ENCODE measurements at regions not wholly inside any gene's neighbourhood (a gene's known extent, or its start where the extent isn't known, plus 50 kb on each side); places are given as distances from the start of the nearest gene placed in this dataset.
"Not testable (repeated sequence)": the region's sequence is repeated elsewhere in the genome, so short reads cannot be mapped to it uniquely, and the experiment has no call there.

DNA sequence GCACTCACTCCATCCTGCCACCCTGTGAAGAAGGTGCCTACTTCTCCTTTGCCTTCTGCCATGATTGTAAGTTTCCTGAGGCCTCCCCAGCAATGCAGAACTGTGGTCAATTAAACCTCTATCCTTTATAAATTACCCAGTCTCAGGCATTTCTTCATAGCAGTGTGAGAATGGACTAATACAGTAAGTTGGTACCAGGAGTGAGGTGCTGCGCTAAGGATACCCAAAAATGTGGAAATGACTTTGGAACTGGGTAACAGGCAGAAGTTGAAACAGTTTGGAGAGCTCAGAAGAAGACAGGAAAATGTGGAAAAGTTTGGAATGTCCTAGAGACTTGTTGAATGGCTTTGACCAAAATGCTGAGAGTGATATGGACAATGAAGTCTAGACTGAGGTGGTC lies 176.0 kb downstream of the FZD1 start:
- TF ChIP-seq POLR2AphosphoS5 (IDR thresholded peaks at IDR 0.05); EZH2 (IDR thresholded peaks at IDR 0.05; ENCODE audit: borderline replicate concordance, insufficient read depth, low read length, poor library complexity, severe bottlenecking); TAF1 (IDR thresholded peaks at IDR 0.05; ENCODE audit: low read depth): not testable (repeated sequence)
- TF ChIP-seq, protein P1, sequence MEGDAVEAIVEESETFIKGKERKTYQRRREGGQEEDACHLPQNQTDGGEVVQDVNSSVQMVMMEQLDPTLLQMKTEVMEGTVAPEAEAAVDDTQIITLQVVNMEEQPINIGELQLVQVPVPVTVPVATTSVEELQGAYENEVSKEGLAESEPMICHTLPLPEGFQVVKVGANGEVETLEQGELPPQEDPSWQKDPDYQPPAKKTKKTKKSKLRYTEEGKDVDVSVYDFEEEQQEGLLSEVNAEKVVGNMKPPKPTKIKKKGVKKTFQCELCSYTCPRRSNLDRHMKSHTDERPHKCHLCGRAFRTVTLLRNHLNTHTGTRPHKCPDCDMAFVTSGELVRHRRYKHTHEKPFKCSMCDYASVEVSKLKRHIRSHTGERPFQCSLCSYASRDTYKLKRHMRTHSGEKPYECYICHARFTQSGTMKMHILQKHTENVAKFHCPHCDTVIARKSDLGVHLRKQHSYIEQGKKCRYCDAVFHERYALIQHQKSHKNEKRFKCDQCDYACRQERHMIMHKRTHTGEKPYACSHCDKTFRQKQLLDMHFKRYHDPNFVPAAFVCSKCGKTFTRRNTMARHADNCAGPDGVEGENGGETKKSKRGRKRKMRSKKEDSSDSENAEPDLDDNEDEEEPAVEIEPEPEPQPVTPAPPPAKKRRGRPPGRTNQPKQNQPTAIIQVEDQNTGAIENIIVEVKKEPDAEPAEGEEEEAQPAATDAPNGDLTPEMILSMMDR (IDR thresholded peaks at IDR 0.05; ENCODE audit: poor library complexity, severe bottlenecking): not testable (repeated sequence)
- TF ChIP-seq, protein P2, sequence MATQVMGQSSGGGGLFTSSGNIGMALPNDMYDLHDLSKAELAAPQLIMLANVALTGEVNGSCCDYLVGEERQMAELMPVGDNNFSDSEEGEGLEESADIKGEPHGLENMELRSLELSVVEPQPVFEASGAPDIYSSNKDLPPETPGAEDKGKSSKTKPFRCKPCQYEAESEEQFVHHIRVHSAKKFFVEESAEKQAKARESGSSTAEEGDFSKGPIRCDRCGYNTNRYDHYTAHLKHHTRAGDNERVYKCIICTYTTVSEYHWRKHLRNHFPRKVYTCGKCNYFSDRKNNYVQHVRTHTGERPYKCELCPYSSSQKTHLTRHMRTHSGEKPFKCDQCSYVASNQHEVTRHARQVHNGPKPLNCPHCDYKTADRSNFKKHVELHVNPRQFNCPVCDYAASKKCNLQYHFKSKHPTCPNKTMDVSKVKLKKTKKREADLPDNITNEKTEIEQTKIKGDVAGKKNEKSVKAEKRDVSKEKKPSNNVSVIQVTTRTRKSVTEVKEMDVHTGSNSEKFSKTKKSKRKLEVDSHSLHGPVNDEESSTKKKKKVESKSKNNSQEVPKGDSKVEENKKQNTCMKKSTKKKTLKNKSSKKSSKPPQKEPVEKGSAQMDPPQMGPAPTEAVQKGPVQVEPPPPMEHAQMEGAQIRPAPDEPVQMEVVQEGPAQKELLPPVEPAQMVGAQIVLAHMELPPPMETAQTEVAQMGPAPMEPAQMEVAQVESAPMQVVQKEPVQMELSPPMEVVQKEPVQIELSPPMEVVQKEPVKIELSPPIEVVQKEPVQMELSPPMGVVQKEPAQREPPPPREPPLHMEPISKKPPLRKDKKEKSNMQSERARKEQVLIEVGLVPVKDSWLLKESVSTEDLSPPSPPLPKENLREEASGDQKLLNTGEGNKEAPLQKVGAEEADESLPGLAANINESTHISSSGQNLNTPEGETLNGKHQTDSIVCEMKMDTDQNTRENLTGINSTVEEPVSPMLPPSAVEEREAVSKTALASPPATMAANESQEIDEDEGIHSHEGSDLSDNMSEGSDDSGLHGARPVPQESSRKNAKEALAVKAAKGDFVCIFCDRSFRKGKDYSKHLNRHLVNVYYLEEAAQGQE (IDR thresholded peaks at IDR 0.05; ENCODE audit: borderline replicate concordance): not testable (repeated sequence)

Data from neural cell (in vitro differentiated cells).